ENCODE measurements at regions not wholly inside any gene's neighbourhood (a gene's known extent, or its start where the extent isn't known, plus 50 kb on each side); places are given as distances from the start of the nearest gene placed in this dataset.
"Not testable (repeated sequence)": the region's sequence is repeated elsewhere in the genome, so short reads cannot be mapped to it uniquely, and the experiment has no call there.

DNA sequence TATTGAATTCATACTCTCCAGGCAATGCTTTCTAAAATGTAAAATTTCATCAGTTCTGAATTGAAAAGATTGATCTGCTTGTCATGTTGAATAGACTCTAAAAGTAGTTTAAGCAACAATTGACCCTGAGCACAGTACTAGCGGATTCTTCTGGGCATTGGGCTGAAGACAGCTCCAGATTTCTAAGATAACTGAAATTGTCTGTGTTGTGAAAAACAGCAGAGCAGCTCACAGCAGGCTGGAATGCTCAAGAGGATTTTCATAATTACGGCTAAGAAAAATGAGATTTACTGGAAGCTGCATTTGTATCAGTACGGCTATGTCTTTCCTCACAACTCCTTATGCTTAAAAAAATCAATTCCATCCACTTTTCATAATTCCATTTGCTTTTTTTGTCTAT is 373.7 kb downstream of the HACE1 start:
- DNase-seq: no peak

GRCh38 chr6:104484626-104485025 is 375.1 kb downstream of the HACE1 start:
- DNase-seq: peak in 1 of 3 experiments; percentile 41

GRCh38 chr6:104484191-104484590 is 375.5 kb downstream of the HACE1 start:
- peak in 1 of 3 experiments; percentile 41 for DNase-seq

GRCh38 chr6:104483225-104483834 is 376.4 kb downstream of the HACE1 start:
- DNase-seq: peak in 1 of 3 experiments; percentile 60

DNA sequence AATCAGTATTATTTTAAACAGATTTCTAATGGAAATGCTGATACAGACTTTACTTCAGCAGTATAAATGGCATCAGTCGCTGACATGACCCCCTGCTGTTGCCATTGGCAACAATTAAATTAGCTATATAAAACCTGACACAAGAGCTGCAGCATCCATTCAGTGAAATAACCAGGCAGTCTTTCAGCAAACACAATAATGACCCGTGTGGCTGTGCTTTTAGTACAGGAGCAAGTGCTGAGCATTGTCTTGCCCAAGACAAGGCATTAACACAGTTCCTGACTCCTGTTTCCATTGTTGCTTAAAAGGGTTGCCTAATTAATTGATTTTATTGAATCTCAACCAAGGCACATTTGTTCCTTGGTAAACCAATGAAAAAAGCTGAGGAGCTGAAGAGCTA is 382.1 kb downstream of the HACE1 start:
- DNase-seq: peak in 1 of 3 experiments; percentile 19

DNA sequence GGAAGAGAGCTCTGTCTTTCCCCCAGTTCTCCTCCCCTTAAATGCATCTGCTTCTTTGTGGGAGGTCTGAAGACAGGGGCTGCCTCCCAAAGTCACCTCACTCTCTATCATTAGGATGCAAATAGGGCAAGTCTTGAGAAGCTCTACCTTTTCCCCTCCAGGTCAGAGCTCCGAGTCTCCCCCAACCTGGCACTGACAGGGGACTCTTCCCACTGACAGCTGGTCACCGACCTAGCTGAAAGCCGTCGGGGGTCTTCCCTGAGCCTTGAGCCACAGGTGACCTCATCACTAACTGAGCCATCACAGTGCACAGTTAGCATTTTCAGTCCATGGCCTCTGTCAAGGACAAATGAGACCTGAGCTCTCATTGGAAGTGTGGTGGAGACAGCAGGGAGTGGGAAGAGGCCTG is 386.7 kb downstream of the HACE1 start:
- peak in 2 of 3 experiments; percentile 19 to 66 for DNase-seq

DNA sequence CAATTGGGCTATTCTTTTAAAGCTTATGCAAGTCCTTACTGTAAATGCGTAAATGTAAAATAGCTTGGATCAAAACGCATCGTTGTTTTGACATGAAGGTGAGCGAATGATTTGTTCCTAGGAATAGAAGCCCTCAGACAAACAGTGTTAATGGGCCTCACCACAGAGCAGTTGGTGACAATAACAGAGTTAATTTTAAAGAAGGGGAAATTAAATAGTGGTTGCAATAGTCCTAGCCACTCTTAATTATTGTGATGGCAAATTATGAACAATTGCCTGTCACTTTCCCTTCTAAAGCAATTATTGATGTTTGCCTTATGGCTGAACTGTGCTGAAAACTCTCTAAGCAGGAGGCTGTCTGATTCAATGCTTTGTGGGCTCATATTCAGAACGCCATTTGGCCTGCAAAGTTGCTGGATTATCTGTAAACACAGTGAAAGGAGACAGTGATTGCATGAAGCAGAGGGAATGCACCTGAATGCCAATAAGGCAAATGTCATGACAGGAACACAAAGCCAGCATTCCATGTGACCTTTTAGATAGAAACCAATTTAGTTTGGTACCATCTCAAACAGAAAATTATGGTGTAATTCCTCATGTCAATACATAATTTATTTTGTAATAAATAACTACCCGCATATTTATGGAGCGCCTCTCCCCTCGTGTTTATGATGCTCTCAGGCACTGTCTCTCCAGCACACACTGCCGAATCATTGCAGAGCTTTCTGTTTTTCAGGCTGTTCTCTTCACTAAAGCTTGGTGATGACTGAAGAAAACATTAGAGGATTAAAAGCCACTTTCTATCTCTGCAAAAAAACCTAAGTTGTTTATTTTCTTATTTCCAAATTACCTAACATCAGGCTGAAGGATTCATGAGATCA is 387.5 kb downstream of the HACE1 start:
- peak; percentile 7 to 97 (median 89) for DNase-seq

DNA sequence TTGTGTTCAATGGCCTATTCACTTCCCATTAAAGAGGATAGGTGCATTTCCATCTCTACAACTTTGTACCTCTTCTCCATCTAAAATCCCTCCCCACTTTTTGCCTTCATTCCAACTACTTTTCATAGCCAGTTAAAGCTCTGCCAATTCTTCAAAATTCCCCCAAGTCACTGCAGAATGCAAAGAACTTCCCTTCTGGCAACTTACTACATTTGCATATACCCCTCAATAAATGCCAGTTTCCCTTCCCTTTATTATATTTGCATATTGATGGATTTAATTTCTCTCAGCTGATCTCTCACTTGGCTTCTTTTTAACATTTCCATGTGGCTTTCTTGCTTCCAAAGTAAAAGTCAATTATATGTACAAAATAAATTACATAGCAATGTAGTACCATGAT is 393.4 kb downstream of the HACE1 start:
- DNase-seq: no peak

DNA sequence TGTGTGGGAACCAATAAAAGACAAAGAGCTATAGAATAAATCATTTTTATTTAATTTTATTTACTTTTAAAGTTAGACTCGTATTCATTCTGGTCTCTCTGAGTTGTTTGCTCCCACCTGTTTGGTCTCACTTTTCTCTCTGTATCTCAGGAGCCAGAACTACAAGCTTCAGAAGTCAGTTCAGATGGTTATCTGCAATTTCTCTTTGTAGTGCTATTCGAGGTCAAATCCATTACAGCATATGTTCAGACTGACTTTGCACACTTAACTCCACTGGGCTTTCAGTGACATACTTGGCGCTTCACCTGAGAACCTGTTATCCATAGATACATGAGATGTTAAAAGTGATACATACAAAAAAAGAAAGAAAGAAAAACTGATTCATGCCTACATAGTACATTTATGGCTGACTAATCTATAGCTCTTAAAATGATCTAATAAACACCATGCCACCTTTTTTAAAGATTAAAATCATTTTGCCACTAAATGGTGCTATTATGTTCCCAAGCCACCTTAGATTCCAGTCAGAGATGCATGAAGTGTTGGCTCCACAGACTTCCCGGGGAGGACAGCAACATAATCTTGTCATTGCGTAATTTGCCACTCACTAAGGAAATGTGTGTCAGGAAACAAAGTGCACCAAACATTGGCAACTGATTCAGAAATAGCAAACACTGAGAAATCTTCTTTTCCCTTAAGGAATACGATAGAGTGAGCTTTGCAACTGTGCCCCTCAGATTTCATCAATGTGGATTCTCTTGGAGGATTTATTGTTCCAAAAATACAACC is 396.7 kb downstream of the HACE1 start:
- no peak for DNase-seq

DNA sequence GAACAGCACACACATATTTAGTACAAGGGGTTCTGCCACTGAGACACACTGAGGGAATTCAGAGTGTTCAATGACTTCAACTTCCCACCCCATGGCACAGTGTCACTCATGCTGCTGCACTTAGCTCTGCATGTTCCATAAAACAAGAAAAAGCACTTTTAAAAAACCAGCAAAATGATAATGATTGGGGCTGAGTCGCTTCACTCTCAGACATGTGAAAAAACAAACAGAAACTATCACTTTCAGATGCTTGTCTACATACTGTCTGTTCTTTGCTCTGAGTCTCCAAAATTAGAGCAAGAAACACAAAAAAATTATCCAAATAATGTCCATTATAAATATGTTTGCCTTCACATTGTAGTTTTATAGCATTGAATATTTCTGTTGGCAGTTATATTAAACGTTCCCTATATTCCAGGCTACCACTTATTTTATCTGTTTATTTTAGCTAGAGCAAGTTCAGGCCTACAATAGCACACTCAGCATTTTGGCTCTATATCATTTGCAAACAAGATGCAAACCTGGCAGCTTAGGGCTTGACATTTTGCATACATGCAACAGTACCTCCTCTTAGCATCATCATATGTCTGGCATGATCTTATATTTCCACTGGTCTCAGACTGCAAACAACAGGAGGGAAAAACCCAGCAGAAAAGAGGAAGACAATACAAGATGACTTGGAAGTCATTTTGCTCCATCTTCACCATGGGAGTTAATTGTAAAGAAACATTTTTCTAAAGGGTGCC is 398.8 kb downstream of the HACE1 start:
- DNase-seq: no peak

DNA sequence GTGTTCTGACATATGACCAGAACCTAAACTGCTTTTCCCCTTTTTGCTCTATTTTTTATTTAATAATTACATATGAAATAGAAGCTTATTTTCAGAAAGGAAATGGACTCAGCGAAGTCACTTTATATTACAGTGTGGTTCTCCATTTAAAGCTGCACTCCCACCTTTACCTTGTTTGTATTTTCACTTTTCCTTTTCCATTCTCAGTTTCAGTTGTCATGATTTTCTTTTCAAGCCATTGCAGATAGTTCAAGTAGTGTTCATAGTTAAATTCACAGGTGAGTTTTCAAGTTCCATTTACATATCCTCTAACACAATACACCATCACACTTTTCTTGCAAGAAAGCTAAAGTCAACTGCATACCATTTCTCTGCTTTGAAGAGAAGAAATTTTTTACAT is 400.2 kb downstream of the HACE1 start:
- DNase-seq: no peak

GRCh38 chr6:104449918-104450317 is 409.8 kb downstream of the HACE1 start:
- no peak for DNase-seq

DNA sequence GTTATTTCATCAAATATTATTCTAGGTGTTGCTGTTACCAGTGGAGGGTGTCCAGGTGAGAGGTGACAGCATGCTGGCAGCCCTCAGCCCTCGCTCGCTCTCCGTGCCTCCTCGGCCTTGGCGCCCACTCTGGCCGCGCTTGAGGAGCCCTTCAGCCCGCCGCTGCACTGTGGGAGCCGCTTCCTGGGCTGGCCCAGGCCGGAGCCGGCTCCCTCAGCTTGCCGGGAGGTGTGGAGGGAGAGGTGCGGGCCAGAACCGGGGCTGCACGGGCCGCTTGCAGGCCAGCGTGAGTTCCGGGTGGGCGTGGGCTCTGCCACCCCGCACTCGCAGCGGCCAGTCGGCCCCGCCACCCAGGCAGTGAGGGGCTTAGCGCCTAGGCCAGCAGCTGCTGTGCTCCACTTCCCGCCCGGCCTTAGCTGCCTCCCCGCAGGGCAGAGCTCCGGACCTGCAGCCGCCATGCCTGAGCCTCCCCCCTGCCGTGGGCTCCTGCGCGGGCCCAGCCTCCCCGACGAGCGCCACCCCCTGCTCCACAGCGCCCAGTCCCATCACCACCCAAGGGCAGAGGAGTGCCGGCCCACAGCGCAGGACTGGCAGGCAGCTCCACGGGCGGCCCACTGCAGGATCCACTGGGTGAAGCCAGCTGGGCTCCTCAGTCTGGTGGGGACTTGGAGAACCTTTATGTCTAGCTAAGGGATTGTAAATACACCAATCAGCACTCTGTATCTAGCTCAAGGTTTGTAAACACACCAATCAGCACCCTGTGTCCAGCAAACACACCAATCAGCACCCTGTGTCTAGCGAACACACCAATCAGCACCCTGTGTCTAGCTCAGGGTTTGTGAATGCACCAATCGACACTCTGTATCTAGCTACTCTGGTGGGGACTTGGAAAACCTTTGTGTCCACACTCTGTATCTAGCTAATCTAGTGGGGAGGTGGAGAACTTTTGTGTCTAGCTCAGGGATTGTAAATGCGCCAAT is 413.3 kb downstream of the HACE1 start:
- not testable (repeated sequence) for DNase-seq

DNA sequence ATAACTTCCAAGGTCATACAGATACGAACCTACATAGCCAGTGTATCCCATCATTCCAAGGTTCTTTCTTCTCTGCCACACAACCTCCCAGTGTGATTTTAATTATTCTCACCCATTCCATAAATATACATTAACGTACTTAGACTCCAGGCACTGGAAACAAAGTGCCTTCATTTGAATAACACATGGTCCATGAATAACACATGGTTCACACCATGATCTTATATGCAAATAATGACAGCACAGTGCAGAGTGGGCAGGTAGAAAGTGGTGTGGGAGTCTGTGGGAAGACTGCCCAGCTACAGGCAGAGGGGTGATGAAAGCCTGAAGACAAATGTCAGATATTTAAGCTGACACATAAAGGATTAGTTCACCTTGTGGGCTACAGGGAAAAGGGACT is 425.2 kb downstream of the HACE1 start:
- DNase-seq: no peak

DNA sequence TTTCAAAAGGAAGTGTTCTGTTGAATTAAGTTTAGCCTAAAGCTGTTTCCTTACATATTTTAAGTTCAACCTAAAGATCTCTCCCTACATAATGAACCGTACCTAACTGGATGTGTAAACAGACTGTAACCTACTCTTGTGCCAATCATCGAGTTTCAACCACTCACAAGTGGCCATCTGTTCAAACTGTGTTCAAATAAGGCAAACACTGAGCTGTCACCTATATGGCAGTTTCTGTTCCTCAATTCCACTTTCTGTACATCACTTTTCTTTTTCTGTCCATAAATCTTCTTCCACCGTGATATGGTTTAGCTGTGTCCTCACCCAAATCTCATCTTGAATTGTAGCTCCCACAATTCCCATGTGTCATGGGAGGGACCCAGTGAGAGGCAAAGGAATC is 428.6 kb downstream of the HACE1 start:
- no peak for DNase-seq

GRCh38 chr6:104428184-104428583 is 431.5 kb downstream of the HACE1 start:
- DNase-seq: peak in 2 of 3 experiments; percentile 13 to 14

GRCh38 chr6:104423691-104424090 is 436.0 kb downstream of the HACE1 start:
- DNase-seq: no peak

DNA sequence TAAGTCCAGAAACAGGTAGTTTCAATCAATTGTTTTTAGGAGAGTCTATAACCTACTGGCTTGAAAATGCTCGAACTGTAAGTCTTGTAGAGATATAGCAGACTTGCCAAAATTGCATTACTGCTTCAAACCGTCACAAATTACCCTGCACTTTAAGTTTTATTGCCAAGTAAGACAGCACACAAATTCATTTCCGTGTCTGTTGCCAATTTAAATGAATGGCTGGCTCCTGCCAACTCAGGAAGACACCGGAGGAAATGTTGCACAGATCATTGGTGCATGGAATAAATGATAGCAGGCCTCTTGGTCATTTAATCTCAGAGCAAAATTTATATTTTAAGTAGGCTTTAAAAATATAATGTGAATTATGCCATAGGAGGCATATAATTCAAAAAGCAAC is 438.1 kb downstream of the HACE1 start:
- DNase-seq: no peak

DNA sequence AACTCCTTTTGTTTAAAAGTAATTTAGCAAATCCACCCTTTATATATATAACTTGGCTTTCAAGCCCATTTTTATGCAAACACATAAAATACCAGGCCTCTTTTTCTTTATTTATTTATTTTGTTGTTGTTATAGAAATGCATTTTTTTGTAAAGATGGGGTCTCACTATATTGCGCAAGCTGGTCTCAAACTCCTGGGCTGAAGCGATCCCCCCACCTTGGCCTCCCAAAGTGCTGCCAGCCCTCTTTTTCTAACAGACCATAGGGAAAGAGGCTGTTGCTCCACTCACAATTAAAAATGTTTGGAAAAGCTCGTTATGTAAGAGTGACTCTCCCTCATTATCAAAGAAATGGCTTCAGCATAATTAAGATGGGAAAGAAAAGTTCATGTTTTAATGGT is 440.9 kb downstream of the HACE1 start:
- no peak for DNase-seq

DNA sequence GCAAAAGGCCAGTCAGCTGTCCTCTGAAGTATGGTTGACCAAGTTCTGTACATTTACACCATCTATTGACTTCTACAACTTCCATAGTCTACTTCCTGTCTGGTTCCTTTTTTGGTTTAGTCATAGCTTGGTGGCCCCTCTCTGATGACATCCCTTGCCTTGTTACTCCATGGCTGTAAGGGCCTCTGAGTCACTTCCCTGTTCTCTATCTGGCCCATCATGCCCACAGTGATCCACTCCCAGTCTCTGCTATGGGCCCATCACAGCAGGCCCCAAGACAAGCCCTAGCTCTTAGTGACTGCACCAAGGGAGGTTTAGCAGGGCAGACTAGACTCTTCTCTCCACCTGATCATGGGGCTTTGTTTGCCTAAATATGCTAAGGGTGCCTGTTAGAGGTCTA is 441.6 kb downstream of the HACE1 start:
- DNase-seq: no peak

- peak in 2 of 3 experiments; percentile 31 to 57 for DNase-seq
Measured at GRCh38 chr6:104414723-104415122, 445.0 kb downstream of the HACE1 start.

- DNase-seq: no peak
Measured at GRCh38 chr6:104413767-104414166, 446.0 kb downstream of the HACE1 start.

Measured in NCI-H1417 (cell line).